Activated CD4-positive, alpha-beta T cell treated with anti-CD3 and anti-CD28 coated beads, Interleukin-10, Interleukin-2, amounts not matched to agents 100 ng/mL and 50 ng/mL, durations not matched to agents 16 hours and 8 hours (primary cell): ENCODE measurements at regions not wholly inside any gene's neighbourhood (a gene's known extent, or its start where the extent isn't known, plus 50 kb on each side); places are given as distances from the start of the nearest gene placed in this dataset.
"Not testable (repeated sequence)": the region's sequence is repeated elsewhere in the genome, so short reads cannot be mapped to it uniquely, and the experiment has no call there.

Experiments used
- DNase-seq: peaks from one replicate; pipeline ENCODE4 v3.0.0-alpha.2; 2020

GRCh38 chr10:3658766-3659165, 126.2 kb downstream of the KLF6 start:
- DNase-seq = no peak

GRCh38 chr10:3656214-3656613, 128.8 kb downstream of the KLF6 start:
- DNase-seq = no peak

GRCh38 chr10:3655528-3655927, 129.5 kb downstream of the KLF6 start:
- no peak for DNase-seq

GRCh38 chr10:3654980-3655379, 130.0 kb downstream of the KLF6 start:
- DNase-seq = no peak

GRCh38 chr10:3654496-3654895, 130.5 kb downstream of the KLF6 start:
- DNase-seq = no peak

- DNase-seq = not testable (repeated sequence)
Measured at GRCh38 chr10:3653303-3653702, 131.7 kb downstream of the KLF6 start.

- peak; percentile 30 for DNase-seq
Measured at GRCh38 chr10:3652886-3653285, 132.1 kb downstream of the KLF6 start.

GRCh38 chr10:3651969-3652653, 132.9 kb downstream of the KLF6 start:
- no peak for DNase-seq

GRCh38 chr10:3648576-3648975, 136.4 kb downstream of the KLF6 start:
- no peak for DNase-seq

- no peak for DNase-seq
Measured at GRCh38 chr10:3648170-3648569, 136.8 kb downstream of the KLF6 start.

GRCh38 chr10:3647074-3647473, 137.9 kb downstream of the KLF6 start:
- peak; percentile 35 for DNase-seq

- DNase-seq = no peak
Measured at GRCh38 chr10:3645406-3645805, 139.6 kb downstream of the KLF6 start.

- no peak for DNase-seq
Measured at GRCh38 chr10:3640816-3641215, 144.2 kb downstream of the KLF6 start.

- DNase-seq = no peak
Measured at GRCh38 chr10:3639546-3639945, 145.5 kb downstream of the KLF6 start.

- DNase-seq = no peak
Measured at GRCh38 chr10:3636356-3637181, 148.4 kb downstream of the KLF6 start.

GRCh38 chr10:3635697-3636096, 149.3 kb downstream of the KLF6 start:
- DNase-seq = no peak

- no peak for DNase-seq
Measured at GRCh38 chr10:3635211-3635671, 149.8 kb downstream of the KLF6 start.

GRCh38 chr10:3634646-3635045, 150.4 kb downstream of the KLF6 start:
- not testable (repeated sequence) for DNase-seq

- no peak for DNase-seq
Measured at GRCh38 chr10:3631701-3632330, 153.2 kb downstream of the KLF6 start.

GRCh38 chr10:3631291-3631690, 153.7 kb downstream of the KLF6 start:
- DNase-seq = no peak

GRCh38 chr10:3625959-3626751, 158.9 kb downstream of the KLF6 start:
- no peak for DNase-seq

GRCh38 chr10:3624367-3624766, 160.6 kb downstream of the KLF6 start:
- peak; percentile 18 for DNase-seq

GRCh38 chr10:3623746-3624145, 161.3 kb downstream of the KLF6 start:
- no peak for DNase-seq
